LNCAP (cell line): ENCODE measurements at regions not wholly inside any gene's neighbourhood (a gene's known extent, or its start where the extent isn't known, plus 50 kb on each side); places are given as distances from the start of the nearest gene placed in this dataset.

Experiments
- TF ChIP-seq, protein P1 (sequence below): fragments of 450-650 bp; IDR thresholded peaks from 2 replicates; pipeline ENCODE4 v1.5.1; 2017; ENCODE audit warnings: mild to moderate bottlenecking

DNA sequence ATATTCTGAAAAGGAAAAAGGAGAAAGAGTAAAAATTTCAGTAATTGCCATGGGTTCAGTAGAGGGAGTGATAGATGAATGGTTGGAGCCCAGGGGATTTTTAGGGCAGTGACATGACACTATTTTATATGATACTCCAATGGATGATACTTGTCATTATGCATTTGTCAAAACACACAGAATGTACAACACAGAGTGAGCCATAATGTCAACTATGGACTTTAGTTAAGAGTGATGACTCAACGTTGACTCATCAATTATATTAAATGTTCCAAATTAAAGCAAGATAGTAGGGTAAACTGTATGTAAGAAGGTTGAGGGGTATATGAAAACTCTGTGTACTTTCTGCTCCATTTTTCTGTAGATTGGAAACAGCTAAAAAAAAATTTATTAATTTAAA is 586.4 kb downstream of the TAF11L14 start:
- TF ChIP-seq, protein P1, sequence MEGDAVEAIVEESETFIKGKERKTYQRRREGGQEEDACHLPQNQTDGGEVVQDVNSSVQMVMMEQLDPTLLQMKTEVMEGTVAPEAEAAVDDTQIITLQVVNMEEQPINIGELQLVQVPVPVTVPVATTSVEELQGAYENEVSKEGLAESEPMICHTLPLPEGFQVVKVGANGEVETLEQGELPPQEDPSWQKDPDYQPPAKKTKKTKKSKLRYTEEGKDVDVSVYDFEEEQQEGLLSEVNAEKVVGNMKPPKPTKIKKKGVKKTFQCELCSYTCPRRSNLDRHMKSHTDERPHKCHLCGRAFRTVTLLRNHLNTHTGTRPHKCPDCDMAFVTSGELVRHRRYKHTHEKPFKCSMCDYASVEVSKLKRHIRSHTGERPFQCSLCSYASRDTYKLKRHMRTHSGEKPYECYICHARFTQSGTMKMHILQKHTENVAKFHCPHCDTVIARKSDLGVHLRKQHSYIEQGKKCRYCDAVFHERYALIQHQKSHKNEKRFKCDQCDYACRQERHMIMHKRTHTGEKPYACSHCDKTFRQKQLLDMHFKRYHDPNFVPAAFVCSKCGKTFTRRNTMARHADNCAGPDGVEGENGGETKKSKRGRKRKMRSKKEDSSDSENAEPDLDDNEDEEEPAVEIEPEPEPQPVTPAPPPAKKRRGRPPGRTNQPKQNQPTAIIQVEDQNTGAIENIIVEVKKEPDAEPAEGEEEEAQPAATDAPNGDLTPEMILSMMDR, result no peak

DNA sequence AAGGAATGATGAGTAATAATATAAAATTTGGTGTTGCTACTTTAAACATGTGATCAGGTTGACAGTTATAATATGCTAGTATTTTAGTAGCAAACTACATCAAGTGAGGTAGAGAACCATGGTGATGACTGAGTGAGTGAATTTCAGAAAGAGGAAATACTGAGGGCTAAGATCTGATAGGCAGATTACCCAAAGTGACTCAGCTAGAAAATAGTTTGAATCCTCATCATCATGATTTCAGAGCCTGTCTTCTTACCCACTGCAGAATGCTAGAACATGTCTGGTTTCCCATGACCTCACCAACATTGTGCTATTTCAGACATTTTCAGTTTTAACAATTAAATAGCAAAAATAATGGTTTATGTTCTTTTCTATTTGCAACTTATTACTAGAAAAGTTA is 602.1 kb downstream of the TAF11L14 start:
- TF ChIP-seq, protein P1, result no peak

DNA sequence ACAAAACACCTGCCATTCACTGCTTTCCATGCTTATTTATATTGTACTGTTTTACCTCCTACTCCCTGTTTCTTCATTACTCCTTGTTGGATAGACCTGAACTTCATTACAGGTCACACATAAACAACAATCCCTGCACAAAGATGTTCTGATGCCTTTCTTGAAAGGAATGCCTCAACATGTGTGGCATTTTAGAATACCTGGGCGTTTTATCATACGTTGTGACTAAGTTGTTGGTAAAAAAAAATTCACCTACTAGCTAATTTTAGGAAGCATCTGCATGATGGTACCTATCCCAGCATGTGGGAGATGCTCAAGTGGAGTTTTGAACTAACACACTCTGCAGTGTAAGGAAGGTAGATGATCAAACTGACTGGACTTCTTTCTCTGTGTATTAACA is 604.1 kb downstream of the TAF11L14 start:
- TF ChIP-seq, protein P1, result no peak

DNA sequence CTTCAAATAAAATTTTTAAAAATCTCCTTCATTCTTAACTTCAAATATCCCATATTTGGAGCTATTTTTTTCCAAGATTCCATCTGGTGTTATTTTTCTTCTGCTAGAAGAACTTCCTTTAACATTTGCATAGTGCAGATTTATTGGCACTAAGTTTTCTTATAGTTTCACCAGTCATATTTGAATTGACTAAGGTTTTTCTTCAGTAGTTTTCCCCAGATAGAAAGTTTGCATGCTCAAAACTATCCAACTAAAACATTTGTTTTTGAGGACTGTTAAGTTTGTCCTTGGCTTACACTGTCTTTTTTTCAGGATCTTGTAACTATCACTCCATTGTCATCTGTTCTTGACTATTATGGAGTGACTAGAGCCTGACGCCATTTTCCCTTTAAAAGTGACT is 606.7 kb downstream of the TAF11L14 start:
- TF ChIP-seq, protein P1, result no peak

DNA sequence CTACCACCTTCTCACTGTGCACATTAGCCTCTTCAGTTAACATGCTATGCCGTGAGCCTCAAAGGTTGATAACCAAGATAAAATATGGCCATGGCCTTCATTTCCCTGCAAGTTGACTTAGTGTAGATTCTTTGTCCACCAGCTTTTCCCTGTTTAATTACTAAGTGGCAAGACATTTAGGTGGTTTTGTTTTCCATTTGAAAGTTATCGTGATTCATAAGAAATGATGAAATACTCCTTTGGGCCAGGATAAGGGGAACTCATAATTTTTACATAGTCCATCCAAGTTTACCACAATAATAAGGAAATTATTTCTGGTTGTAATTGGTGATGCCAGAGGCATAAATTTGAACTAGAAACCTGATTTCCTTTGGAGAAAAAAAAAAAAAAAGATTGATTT is 609.6 kb downstream of the TAF11L14 start:
- TF ChIP-seq, protein P1, result no peak

DNA sequence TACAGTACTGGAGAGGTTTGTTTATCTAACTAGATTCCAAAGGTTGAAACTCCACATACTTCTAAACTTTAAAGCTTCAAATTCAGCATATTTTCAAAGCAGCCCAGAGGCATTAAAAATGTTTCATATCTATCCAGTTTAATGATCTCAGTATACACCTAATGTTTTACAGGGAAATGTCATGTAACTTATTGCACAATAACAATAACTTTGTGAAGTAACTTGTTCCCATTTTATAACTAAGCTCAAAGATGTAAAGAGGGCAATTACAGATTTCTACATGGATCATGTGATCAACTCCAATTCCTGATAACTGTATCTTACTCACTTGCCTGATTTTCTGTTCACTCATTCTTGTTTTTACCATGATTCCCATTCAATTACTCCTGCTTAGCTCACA is 610.0 kb downstream of the TAF11L14 start:
- TF ChIP-seq, protein P1, result no peak

DNA sequence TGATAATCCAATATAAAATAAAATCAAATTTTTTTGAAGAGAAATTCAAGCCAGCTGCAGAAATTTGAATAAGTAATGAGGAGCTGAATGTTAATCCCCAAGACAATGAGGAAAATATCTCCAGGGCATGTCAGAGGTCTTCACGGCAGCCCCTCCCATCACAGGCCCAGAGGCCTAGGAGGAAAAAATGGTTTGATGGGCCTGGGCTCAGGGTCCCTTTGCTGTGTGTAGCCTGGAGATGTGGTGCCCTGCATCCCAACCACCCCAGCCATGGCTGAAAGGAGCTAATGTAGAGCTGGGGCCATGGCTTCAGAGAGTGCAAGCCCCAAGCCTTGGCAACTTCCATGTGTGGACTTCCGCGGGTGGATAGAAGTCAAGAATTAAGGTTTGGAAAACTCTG is 618.3 kb downstream of the TAF11L14 start:
- TF ChIP-seq, protein P1, result no peak

DNA sequence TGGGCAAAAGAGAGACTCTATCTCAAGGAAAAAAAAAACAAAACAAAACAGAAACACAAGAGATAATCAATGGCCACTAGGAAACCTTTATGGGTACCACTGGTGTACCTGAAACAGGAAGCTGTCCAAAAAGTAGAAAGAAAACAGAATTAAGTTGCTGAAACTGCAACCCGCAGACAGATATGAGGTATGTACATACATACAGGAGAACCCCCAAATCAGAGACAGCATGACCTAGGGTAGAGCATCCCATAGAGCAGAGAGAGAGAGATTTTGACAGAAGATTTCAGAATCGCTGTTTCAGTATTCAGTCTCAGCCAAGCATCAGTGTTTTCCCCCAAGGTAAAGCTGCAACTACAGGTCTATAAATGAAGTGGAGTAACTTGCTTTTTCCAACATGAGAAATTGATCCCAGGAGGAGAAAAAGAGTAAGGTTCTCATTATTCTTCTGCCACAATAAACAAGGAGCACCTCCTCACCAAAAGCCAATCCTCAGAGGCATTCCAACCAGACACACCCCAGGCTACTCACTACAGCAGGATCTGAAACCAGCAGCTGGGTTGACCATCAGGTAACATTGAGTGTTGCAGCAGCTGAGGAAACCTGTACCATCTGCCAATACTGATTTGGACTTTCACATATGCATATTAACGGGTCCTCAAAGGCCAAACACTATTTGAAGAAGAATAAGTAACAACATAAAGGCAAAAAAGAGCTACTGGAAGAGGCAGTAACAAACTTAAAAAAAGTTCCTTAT is 630.0 kb downstream of the TAF11L14 start:
- TF ChIP-seq, protein P1, result no peak
